Ovary (tissue), 3 donors: ENCODE measurements at regions not wholly inside any gene's neighbourhood (a gene's known extent, or its start where the extent isn't known, plus 50 kb on each side); places are given as distances from the start of the nearest gene placed in this dataset.

Source experiments
- EP300 ChIP-seq: sonication (generic); formaldehyde crosslinking; IDR thresholded peaks from one replicate; pipeline ENCODE4 v1.6.1; 2017; ENCODE audit warnings: antibody characterized with exemption
- POLR2A ChIP-seq: fragments of 450-650 bp; IDR thresholded peaks from one replicate; pipeline ENCODE4 v1.6.1; 2017; ENCODE audit warnings: antibody characterized with exemption, mild to moderate bottlenecking, moderate library complexity
- TF ChIP-seq, protein P1 (sequence below), 3 donors: fragments of 450-650 bp in 2 of 3; fragments of 200-600 bp in 1 of 3; IDR thresholded peaks; one replicate each; pipeline versions ENCODE4 v1.5.1 to v1.8.0; 2016 to 2022; ENCODE audit warnings: antibody characterized with exemption in 3 of 3, mild to moderate bottlenecking in 1 of 3
- donor health status: DM: no; HTN: no; CAD: no.

DNA sequence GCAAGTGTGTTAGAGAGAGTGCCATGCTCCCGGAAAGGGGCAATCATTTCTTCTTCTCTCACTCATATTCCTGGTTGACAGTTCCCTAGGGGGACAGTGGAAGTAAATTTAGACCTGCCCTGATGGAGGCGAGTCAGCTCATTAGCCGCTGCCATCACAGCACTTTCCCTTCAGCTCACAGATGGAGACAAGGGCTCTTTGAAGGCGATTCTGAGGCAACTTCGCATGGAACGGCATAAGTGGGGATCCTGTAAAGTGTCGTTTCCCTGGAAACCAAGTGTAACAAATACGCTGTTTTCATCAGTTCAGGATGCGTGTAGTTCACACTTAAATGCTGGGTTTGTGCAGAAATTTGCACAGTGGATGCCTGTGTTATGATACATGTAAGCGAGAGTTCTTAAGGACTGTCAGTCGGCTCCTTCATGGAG is 114.5 kb upstream of the TMPRSS15 start:
- TF ChIP-seq, protein P1, sequence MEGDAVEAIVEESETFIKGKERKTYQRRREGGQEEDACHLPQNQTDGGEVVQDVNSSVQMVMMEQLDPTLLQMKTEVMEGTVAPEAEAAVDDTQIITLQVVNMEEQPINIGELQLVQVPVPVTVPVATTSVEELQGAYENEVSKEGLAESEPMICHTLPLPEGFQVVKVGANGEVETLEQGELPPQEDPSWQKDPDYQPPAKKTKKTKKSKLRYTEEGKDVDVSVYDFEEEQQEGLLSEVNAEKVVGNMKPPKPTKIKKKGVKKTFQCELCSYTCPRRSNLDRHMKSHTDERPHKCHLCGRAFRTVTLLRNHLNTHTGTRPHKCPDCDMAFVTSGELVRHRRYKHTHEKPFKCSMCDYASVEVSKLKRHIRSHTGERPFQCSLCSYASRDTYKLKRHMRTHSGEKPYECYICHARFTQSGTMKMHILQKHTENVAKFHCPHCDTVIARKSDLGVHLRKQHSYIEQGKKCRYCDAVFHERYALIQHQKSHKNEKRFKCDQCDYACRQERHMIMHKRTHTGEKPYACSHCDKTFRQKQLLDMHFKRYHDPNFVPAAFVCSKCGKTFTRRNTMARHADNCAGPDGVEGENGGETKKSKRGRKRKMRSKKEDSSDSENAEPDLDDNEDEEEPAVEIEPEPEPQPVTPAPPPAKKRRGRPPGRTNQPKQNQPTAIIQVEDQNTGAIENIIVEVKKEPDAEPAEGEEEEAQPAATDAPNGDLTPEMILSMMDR (IDR thresholded peaks at IDR 0.05), result no peak
- TF ChIP-seq POLR2A (no peak), EP300 (no peak)
